SK-N-SH (cell line): ENCODE measurements at regions not wholly inside any gene's neighbourhood (a gene's known extent, or its start where the extent isn't known, plus 50 kb on each side); places are given as distances from the start of the nearest gene placed in this dataset.

ENCODE experiments used
- CTCF ChIP-seq: fragments of 200-600 bp; sonication (generic); IDR thresholded peaks from 2 replicates; pipeline ENCODE4 v1.6.1; 2017; ENCODE audit warnings: antibody characterized with exemption, mild to moderate bottlenecking, moderate library complexity
- FOXM1 ChIP-seq: IDR thresholded peaks from 2 replicates; pipeline ENCODE4 v1.4.0; 2012; ENCODE audit warnings: low read depth, mild to moderate bottlenecking
- JUND ChIP-seq: IDR thresholded peaks from 2 replicates; pipeline ENCODE4 v1.4.0; 2012
- MAX ChIP-seq: IDR thresholded peaks from 2 replicates; pipeline ENCODE4 v1.4.0; 2012; ENCODE audit warnings: low read depth
- MXI1 ChIP-seq: IDR thresholded peaks from 2 replicates; pipeline ENCODE4 v1.6.1; 2012; ENCODE audit warnings: mild to moderate bottlenecking, low read depth, low read length, improper control_type of control experiment
- POLR2AphosphoS5 ChIP-seq: IDR thresholded peaks from 2 replicates; pipeline ENCODE4 v1.6.1; 2012; ENCODE audit warnings: low read depth, low read length
- RFX5 ChIP-seq: IDR thresholded peaks from 2 replicates; pipeline ENCODE4 v1.6.1; 2012; ENCODE audit warnings: mild to moderate bottlenecking, improper control_type of control experiment, low read length
- TCF12 ChIP-seq: IDR thresholded peaks from 2 replicates; pipeline ENCODE4 v1.4.0; 2012
- YY1 ChIP-seq: IDR thresholded peaks from 2 replicates; pipeline ENCODE4 v1.4.0; 2012; ENCODE audit warnings: low read depth, mild to moderate bottlenecking

GRCh38 chr9:31377358-31377757 is 1007.1 kb upstream of the ACO1 start:
- no peak for TF ChIP-seq JUND
- no peak for TF ChIP-seq YY1
- no peak for TF ChIP-seq POLR2AphosphoS5
- no peak for TF ChIP-seq MXI1
- TF ChIP-seq RFX5 = no peak
- no peak for TF ChIP-seq CTCF
- TF ChIP-seq TCF12 = no peak
- TF ChIP-seq MAX = no peak
- no peak for TF ChIP-seq FOXM1
